Myocyte (in vitro differentiated cells): ENCODE measurements at regions not wholly inside any gene's neighbourhood (a gene's known extent, or its start where the extent isn't known, plus 50 kb on each side); places are given as distances from the start of the nearest gene placed in this dataset.

Experiments used
- DNase-seq: peaks from one replicate; pipeline ENCODE4 v3.0.0-alpha.2; 2012; ENCODE audit warnings: low read depth

- DNase-seq: no peak
Measured at GRCh38 chr17:27973258-27974044, 69.0 kb upstream of the NLK start.

DNA sequence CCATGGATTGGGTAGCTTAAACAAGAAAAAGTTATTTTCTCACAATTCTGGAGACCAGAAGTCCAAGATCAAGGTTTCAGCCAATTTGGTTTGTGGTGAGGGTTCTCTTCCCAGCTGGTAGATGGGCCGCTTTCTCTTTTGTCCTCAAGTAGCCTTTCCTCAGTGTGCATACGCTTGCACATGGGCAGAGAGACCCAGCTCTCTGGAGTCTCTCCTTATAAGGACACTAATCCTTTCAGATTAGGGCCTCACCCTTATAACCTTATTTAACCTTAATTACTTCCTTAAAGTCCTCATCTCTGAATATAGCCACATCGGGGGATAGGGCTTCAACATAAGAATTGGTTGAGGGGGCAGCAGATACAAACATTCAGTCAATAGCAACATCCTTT, 68.4 kb upstream of the NLK start:
- DNase-seq: no peak

GRCh38 chr17:27974531-27975145, 67.8 kb upstream of the NLK start:
- DNase-seq: peak; percentile 2

DNA sequence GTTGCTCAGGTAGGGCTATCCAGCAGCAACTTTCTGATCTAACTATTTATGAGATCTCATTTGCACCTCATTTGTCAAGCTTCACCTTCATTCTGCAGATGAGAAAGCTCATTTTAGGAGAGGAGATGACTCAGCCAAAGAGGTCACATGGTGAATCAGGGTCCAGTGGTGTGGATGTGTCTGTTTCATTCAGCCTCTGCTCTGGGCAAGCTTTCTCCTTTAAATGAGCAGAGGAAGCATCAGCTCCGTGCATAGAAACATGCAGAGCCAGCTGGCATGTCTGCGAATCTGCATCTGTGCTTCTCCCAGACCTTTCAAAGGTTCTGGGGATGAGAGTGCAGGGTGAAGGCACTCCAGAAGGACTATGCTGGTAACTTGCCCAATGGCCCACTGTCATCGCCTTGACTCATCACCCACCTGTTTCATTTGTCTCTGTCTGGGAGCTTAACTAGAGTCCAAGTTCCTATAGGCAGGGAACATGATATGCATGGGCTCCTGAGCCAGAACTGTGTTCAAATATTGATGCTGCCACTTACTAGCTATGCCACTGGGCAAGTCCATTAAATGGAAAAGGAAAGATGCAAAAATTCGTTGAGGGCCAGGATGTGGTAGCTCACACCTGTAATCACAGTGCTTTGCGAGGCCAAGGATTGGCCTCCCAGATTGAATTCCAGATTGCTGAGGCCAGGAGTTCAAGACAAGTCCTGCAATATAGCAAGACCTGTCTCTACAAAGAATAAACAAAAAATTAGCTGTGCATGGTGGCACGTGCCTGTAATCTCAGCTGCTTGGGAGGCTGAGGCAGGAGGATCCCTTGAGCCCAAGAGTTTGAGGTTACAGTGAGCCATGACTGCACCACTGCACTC, 67.1 kb upstream of the NLK start:
- peak; percentile 81 for DNase-seq

GRCh38 chr17:27976331-27976730, 66.1 kb upstream of the NLK start:
- peak; percentile 19 for DNase-seq

DNA sequence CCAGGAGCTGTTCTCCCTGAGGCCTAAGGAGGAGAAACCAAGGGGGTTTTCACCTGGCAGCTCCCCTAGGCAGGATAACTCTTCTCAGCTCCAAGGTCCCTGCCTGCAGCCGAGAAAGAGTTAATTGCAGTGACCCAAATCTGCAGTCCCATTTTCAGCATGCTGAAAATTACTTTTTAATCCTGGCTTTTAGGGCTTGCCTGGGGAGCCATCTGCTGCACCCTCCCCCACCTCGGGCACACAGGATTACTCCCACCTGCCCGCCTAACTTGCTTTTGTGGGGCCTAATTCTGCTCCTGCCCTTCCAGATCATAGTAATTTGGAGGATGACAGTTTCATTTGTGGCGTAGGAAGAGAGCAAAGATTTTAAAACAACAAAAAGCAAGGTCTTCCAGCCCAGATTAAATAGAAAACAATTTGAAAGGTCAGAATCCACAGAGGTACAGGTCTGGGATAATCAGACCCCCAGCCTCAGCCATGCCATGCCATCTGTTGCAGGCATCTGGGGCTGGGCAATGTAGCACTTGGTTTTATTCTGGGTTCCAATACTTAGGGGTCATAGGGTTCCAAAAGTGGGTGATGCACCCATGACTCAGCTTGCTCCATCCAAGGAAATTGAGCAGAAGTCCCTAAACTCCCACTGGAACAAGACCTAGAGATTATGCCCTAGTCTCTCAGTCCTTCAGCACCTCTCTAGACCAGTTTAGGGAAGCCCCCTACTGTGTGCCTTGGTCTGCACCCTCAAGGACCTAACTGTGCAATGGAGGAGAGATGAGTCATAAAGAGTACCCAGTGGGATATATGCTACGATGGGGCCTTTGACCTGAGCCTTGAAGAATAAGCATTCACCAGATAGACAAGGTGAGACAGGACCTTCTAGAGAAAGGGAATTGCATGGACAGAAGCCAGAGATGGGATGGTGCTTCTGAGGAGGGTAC, 64.5 kb upstream of the NLK start:
- DNase-seq: no peak

- DNase-seq: no peak
Measured at GRCh38 chr17:27978689-27979175, 63.7 kb upstream of the NLK start.

GRCh38 chr17:27980043-27980442, 62.4 kb upstream of the NLK start:
- DNase-seq: peak; percentile 3

GRCh38 chr17:27981978-27982377, 60.5 kb upstream of the NLK start:
- no peak for DNase-seq

DNA sequence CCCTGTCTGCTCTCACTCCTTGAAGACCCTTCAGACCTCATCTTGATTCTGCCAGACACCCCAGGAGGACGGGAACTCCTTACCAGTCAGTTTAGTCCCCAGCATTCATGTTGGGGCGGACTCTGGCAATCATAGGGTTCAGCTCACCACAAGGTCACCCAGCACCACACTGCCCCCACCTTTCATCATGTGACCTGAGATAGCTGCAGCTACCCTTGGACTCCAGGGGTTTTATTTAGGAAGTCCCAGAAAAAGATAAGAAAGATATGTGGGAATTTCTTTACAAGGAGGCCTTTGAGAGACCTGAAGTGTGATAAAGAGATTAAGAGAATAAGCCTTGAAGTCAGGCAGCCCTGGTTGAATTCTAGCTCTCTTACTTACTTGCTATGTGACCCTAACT, 59.8 kb upstream of the NLK start:
- no peak for DNase-seq

GRCh38 chr17:27983853-27984252, 58.6 kb upstream of the NLK start:
- no peak for DNase-seq

DNA sequence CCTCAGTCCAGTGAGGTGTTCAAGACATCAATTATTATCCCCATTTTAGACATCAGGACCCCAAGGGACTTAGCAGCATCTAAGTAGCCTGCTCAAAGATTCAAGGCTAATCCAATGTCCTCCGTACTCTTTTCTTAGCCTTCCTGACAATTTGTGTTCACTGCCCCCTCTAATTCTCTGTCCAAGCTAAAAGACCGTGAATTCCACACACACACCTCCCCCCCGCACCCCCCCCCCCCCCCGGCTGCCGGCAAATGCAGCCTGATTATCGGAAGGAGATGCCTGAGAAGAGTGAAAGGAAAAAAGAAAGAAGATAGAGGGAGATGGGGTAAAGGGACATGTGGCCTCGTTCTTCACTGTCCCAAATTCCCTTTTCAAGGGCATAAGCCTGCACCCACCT, 58.1 kb upstream of the NLK start:
- DNase-seq: no peak

DNA sequence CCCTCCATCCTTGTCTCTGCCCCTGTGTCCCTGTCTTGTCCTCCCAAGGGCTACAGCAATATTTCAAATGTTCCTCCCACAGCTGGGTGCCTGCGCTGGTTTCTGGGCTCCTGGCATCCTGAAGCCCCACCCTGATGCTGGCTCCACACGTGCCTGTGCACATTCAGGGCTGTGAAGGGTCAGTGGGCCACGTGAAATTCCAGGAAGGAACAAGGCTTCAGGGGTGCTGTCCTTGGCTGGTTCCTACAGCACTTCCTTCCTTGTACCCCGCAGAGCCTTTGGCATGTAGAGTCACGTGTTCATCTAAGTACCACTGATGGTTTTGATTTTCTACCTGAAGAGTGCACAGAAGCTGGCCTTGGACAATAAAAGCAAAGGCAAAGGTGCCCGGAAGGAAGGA, 57.7 kb upstream of the NLK start:
- no peak for DNase-seq

DNA sequence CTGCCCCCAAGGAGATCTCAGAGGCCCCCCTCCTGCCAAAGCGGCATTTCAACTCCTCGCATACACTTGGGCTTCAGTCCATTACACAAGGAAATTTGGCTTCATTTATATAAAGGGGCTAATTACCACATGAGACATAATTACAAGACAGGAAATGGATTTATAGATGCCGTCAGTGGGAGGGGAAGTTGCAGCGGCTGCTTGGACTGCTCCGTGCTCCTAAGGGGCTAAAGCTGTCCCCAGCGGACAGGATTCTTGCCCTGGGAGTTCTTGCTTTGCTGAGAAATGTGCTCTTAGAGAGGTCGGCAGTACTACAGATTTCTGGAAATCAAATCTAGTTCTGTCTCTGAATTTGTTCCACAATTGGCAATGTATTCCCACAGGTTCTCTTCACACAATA, 57.2 kb upstream of the NLK start:
- DNase-seq: no peak

DNA sequence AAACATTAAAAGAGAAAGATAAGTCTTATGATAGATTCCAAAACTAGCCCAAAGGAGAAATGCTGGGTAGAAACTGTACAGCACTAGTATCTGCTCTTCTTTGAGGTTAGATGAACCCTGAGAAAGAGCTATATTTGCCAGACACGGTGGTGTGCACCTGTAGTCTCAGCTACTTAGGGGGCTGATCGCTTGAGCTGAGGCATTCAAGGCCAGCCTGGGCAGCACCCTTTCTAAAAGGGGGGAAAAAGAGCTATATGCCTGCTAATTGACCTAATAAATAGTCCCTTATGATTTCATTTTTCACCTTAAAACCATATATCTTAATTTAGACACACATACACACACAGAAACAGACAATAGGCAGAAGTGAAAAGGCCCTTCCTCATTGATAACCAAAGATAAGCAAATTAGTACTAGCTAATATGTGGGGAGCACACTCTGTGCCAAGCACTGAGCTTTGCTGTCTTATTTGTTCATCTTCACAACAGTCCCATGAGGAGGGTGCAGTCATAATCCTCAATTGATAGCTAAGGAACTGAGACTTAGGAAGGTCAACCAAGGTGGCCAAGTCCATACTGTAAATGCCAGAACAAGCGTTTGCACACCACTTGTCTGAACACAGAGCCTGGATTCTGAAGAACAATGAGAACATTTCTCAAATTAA, 56.6 kb upstream of the NLK start:
- DNase-seq: no peak

DNA sequence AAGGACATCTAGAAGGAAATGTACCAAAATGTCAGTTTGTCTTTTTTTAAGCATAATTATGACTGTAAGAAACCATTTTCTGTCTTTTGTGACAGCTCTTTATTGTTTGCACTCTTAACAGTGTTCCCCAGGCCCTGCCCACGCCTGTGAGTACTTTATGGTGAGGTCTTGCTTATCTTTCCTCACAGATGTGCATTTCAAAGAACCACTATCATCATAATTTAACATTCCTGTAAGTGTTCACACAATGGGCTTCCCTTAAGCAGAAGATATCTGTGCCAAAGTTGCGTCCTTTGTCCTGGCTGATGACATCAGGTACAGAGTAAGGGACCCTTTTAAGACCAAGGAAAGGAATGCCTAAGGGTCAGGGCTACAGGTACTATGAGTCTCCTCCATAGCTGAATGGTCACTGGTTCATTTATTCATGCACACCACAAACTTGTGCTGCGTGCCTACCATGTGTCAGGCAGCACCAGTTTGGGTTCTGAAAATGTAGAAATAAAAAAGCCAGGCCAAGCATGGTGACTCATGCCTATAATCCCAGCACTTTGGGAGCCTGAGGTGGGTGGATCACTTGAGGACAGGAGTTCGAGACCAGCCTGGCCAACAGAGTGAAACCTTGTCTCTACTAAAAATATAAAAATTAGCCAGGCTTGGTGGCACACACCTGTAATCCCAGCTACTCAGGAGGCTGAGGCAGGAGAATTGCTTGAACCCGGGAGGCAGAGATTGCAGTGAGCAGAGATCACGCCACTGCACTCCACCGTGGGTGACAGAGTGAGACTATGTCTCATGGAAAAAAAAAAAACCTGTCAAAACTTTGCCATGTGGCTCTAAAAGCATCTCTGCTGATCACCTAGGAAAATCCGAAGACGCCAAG, 55.4 kb upstream of the NLK start:
- no peak for DNase-seq

- DNase-seq: no peak
Measured at GRCh38 chr17:27989046-27989445, 53.4 kb upstream of the NLK start.

GRCh38 chr17:27990100-27990499, 52.4 kb upstream of the NLK start:
- DNase-seq: no peak

DNA sequence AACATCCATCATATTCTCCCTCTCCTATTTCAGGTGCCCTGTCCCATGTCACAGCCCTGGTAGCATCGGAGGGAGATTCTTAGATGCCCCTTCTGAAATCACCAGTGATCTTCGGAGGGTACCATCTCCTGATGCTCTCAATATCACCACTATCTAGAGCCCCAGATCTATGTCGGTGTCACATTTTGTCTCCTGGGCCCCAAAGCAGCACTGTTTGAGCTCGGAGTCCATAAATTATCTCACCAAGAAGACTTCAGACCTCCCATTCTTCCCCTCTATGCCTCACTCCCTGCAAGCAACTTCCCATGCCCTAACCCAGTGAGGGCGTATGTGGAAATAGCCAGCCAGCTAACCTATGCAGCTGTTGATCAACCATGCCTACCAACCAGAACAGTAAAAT, 51.5 kb upstream of the NLK start:
- DNase-seq: no peak
